22Rv1 (cell line): ENCODE measurements at regions not wholly inside any gene's neighbourhood (a gene's known extent, or its start where the extent isn't known, plus 50 kb on each side); places are given as distances from the start of the nearest gene placed in this dataset.
"Not testable (repeated sequence)": the region's sequence is repeated elsewhere in the genome, so short reads cannot be mapped to it uniquely, and the experiment has no call there.

Source experiments
- CTCF ChIP-seq: fragments of 450-650 bp; IDR thresholded peaks from 2 replicates; pipeline ENCODE4 v1.5.1; 2017; ENCODE audit warnings: mild to moderate bottlenecking
- ZFX ChIP-seq: fragments of 450-650 bp; IDR thresholded peaks from 2 replicates; pipeline ENCODE4 v1.6.1; 2017; ENCODE audit warnings: antibody characterized with exemption, borderline replicate concordance

- TF ChIP-seq CTCF, ZFX: not testable (repeated sequence)
Measured at GRCh38 chr4:100900945-100901344, 383.1 kb upstream of the EMCN start.
